ENCODE measurements at regions not wholly inside any gene's neighbourhood (a gene's known extent, or its start where the extent isn't known, plus 50 kb on each side); places are given as distances from the start of the nearest gene placed in this dataset.

- TF ChIP-seq CTCF (IDR thresholded peaks at IDR 0.05; ENCODE audit: unreplicated experiment in 3 of 3): no peak
- Mint-ChIP-seq H3K9me3 (no peaks in the 10 kb centered on the region), H3K4me3 (no peak overlapping the region), H3K36me3 (ENCODE audit: low read depth) (no peaks in the 10 kb centered on the region), H3K27ac (peak overlapping the region in 1 of 3 experiments; percentile 38), H3K27me3 (ENCODE audit: low read depth) (peaks cover 5% of the 10 kb centered on the region), H3K4me1 (peaks cover 59% of the 10 kb centered on the region)
Observed at GRCh38 chr2:147614979-147615470, 229.8 kb upstream of the ACVR2A start.

- no peak for TF ChIP-seq CTCF (IDR thresholded peaks at IDR 0.05; ENCODE audit: unreplicated experiment in 3 of 3)
- H3K36me3 Mint-ChIP-seq (ENCODE audit: low read depth): no peaks in the 10 kb centered on the region
- peak overlapping the region in 1 of 3 experiments; percentile 38 for H3K27ac Mint-ChIP-seq
- H3K4me3 Mint-ChIP-seq: no peak overlapping the region
- H3K9me3 Mint-ChIP-seq: no peaks in the 10 kb centered on the region
- peaks cover under 1% of the 10 kb centered on the region for H3K27me3 Mint-ChIP-seq (ENCODE audit: low read depth)
- H3K4me1 Mint-ChIP-seq: peaks cover 59% of the 10 kb centered on the region
Observed at GRCh38 chr2:147614471-147614870, 230.4 kb upstream of the ACVR2A start.

- H3K27me3 Mint-ChIP-seq (ENCODE audit: low read depth): no peaks in the 10 kb centered on the region
- H3K36me3 Mint-ChIP-seq (ENCODE audit: low read depth): no peaks in the 10 kb centered on the region
- peak overlapping the region in 1 of 3 experiments; percentile 60 for H3K4me3 Mint-ChIP-seq
- no peaks in the 10 kb centered on the region for H3K9me3 Mint-ChIP-seq
- TF ChIP-seq CTCF (IDR thresholded peaks at IDR 0.05; ENCODE audit: unreplicated experiment in 3 of 3): no peak
- peaks cover 53% of the 10 kb centered on the region for H3K4me1 Mint-ChIP-seq
- H3K27ac Mint-ChIP-seq: peak overlapping the region; percentile 77 to 83 (median 82)
Observed at GRCh38 chr2:147610496-147611040, 234.3 kb upstream of the ACVR2A start.

GRCh38 chr2:147609301-147609700 lies 235.5 kb upstream of the ACVR2A start:
- Mint-ChIP-seq H3K36me3 (ENCODE audit: low read depth) (no peaks in the 10 kb centered on the region), H3K9me3 (no peaks in the 10 kb centered on the region), H3K4me1 (peaks cover 42% of the 10 kb centered on the region), H3K4me3 (no peak overlapping the region), H3K27ac (peak overlapping the region in 1 of 3 experiments; percentile 57), H3K27me3 (ENCODE audit: low read depth) (no peaks in the 10 kb centered on the region)
- no peak for TF ChIP-seq CTCF (IDR thresholded peaks at IDR 0.05; ENCODE audit: unreplicated experiment in 3 of 3)

- no peak overlapping the region for H3K27ac Mint-ChIP-seq
- no peak overlapping the region for H3K4me3 Mint-ChIP-seq
- H3K4me1 Mint-ChIP-seq: peaks cover 27% of the 10 kb centered on the region
- H3K36me3 Mint-ChIP-seq (ENCODE audit: low read depth): no peaks in the 10 kb centered on the region
- H3K27me3 Mint-ChIP-seq (ENCODE audit: low read depth): peaks cover 5% of the 10 kb centered on the region
- no peaks in the 10 kb centered on the region for H3K9me3 Mint-ChIP-seq
- TF ChIP-seq CTCF (IDR thresholded peaks at IDR 0.05; ENCODE audit: unreplicated experiment in 3 of 3): no peak
Observed at GRCh38 chr2:147607379-147607778, 237.4 kb upstream of the ACVR2A start.

- H3K4me3 Mint-ChIP-seq: no peak overlapping the region
- no peaks in the 10 kb centered on the region for H3K9me3 Mint-ChIP-seq
- peaks cover 5% of the 10 kb centered on the region for H3K27me3 Mint-ChIP-seq (ENCODE audit: low read depth)
- H3K36me3 Mint-ChIP-seq (ENCODE audit: low read depth): no peaks in the 10 kb centered on the region
- no peak overlapping the region for H3K27ac Mint-ChIP-seq
- TF ChIP-seq CTCF (IDR thresholded peaks at IDR 0.05; ENCODE audit: unreplicated experiment in 3 of 3): no peak
- peaks cover 7% of the 10 kb centered on the region for H3K4me1 Mint-ChIP-seq
Observed at GRCh38 chr2:147603876-147604275, 241.0 kb upstream of the ACVR2A start.
